ENCODE measurements at regions not wholly inside any gene's neighbourhood (a gene's known extent, or its start where the extent isn't known, plus 50 kb on each side); places are given as distances from the start of the nearest gene placed in this dataset.
"Not testable (repeated sequence)": the region's sequence is repeated elsewhere in the genome, so short reads cannot be mapped to it uniquely, and the experiment has no call there.

- not testable (repeated sequence) for TF ChIP-seq CTCF (conservative IDR thresholded peaks at IDR 0.05; ENCODE audit: low read depth, low read length); EZH2phosphoT487 (IDR thresholded peaks at IDR 0.05; ENCODE audit: borderline replicate concordance, low read length)
These were observed 682.3 kb upstream of the ZNF804A start for GRCh38 chr2:183916041-183916440.
